GM21723 (cell line): ENCODE measurements at regions not wholly inside any gene's neighbourhood (a gene's known extent, or its start where the extent isn't known, plus 50 kb on each side); places are given as distances from the start of the nearest gene placed in this dataset.

Experiments used
- ATAC-seq: cut with Tn5 transposase; IDR thresholded peaks from one replicate; pipeline ENCODE4 v1.9.1; 2021; ENCODE audit warnings: mild to moderate bottlenecking, moderate library complexity; ENCODE audit not compliant: unreplicated experiment

DNA sequence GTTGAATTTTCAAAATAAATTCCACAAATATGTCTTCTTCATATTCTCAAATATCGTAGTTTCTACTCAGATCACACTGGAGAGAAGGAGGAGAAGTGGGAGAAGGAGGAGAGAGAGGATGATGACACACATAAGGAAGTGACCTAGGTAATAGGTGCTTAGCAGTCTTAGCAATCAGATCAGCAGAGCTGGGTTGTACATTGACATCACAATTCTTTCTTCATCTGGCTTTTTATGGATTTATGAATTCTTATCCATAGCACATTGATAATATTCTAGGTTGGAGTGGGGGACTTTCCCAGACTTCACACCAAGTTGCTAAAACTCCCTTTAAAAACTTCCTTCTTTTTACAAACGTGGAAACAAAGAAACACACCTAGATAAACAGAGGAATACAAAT lies 86.9 kb downstream of the FGF9 start:
- ATAC-seq, result no peak

GRCh38 chr13:21758441-21758840 lies 87.6 kb downstream of the FGF9 start:
- no peak for ATAC-seq

DNA sequence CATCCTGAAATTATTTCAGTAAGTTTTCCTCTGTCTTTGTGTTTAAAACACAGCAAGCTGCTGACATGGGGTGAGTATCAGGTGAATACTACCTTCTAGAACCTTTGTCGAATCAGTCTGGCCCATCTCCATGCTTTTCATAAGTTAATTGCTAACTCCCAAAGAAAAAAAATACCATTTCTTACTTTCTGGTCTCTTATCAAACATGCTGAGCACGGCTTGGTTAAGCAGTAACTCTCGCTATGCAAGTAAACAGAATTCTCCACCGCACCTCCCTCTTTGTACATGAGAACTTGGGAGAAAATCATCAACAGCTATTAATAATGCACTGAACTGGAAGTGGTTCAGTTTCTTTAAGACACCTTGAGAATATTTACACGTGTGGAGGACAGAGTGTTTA lies 88.6 kb downstream of the FGF9 start:
- ATAC-seq, result no peak

- no peak for ATAC-seq
Measured at GRCh38 chr13:21759911-21760310, 89.0 kb downstream of the FGF9 start.

GRCh38 chr13:21761770-21762169 lies 90.9 kb downstream of the FGF9 start:
- ATAC-seq, result no peak

- ATAC-seq, result no peak
Measured at GRCh38 chr13:21762512-21762911, 91.6 kb downstream of the FGF9 start.

GRCh38 chr13:21767032-21767431 lies 96.2 kb downstream of the FGF9 start:
- ATAC-seq, result no peak

- no peak for ATAC-seq
Measured at GRCh38 chr13:21771075-21771474, 100.2 kb downstream of the FGF9 start.

DNA sequence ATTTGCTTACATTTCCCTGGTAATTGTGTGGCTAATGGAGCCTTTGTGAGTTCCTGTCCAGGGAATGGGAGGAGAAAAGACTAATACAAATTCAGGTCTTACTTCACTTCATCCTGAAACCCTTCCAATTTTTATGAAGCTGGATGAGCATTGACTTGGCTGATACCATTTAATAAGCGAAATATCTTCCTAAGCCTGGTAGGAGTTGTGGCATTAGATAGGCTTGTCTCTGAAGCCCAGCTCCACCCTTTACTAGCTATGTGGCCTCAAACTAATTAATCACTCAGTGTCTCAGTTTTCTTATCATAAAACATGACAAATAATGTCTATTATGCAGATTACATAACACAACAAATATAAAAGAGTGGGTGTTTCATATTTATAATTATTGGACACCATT lies 106.3 kb downstream of the FGF9 start:
- no peak for ATAC-seq

DNA sequence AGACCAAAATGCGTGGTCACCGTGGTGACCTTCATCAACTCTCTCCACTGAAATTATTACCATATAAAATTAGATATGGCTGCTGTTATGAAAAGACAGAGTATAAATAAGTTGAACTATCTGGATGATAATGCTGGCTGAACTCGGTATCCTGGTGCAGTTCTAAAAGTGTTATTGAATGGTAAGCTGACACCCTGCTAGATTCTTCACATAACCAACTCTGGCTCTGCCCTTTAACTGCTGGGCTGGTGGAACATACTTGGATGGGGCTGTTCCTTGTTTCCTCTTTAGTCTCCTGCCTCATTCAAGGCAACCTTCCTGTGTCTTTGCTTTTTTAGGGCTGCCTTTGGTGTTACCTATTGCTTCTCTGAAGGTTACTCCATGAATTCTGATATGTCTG lies 106.9 kb downstream of the FGF9 start:
- ATAC-seq, result no peak

DNA sequence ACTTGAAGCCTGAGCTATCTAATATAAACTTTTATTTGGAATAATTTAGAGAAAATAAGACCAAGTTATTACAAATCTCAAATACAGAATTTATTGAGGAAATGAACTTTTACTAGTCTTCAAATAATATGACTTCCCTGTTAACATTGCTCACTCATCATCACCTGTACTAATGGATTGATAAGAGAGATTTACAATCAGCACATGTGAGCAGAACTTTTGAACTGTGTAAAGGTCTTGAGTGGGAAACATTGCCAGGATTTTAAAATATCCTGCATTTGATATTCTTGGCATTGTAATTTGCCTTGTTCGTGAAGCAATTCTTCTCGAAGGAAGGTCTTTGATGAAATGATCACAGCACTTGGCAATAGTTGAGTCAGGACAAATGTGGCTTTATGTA lies 111.9 kb downstream of the FGF9 start:
- no peak for ATAC-seq

DNA sequence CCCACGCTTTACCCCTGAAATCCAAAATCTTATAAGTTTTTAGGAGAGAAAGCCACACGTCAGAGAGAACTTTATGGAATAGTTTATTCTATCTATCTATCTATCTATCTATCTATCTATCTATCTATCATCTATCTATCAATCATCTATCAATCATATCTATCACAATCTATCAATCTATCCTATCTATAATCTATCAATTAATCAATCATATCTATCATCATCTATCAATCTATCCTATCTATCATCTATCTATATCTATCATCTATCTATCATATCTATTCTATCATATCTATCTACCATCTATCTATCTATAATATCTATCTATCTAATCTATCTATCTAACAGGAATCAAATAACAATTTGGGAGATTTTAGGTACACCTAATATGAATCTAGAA lies 115.1 kb downstream of the FGF9 start:
- ATAC-seq, result no peak

GRCh38 chr13:21796066-21796465 lies 125.2 kb downstream of the FGF9 start:
- ATAC-seq, result no peak

DNA sequence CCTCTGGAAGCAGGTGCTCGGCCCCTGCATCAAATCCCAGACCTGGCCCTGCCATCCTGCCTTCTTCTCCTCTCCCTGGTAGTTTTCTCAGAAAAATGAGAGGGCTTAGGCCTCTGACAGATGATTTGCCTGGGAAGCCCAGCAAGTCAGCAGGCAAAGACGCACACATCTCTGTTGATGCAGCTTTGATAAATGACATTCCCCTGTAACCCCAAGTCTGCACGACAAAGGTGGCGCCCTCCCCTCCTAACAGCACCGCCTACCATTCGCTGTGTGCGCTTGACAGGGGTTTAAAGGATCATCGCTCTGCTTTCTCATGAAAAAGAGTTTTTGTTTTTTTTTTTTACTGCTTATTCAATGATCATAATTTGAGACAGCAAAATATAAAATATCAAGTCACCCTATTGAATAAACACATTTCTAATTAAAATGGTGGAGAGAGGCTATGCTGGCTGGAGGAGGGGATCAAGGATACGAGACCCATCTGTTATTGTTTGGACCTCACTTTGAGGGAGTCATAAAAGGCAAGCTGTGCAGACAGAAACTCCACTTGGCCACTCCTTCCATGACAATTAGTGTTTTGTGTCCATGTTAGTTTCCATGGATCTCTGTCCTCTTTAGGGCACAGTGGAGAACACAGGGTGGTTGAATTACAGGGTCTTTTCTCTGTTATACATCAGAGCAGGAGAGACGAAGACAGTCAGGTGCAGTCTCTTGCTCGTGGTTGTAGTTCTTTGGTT lies 126.1 kb downstream of the FGF9 start:
- ATAC-seq, result no peak

- no peak for ATAC-seq
Measured at GRCh38 chr13:21797736-21798135, 126.9 kb downstream of the FGF9 start.

DNA sequence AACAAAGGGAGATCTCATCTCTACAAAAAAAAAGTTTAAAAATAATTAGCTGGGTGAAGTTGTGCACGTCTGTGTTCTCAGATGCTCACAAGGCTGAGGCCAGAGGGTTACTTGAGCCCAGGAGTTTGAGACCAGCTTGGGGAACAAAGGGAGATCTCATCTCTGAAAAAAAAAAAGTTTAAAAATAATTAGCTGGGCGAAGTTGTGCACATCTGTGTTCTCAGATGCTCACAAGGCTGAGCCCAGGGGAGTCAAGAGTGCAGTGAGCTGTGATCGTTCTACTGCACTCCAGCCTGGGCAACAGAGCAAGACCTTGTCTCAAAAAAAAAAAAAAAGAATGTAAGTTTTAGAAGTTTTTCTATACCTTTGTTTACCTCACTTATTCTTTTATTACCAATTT lies 127.3 kb downstream of the FGF9 start:
- ATAC-seq, result no peak

GRCh38 chr13:21799671-21800070 lies 128.8 kb downstream of the FGF9 start:
- ATAC-seq, result no peak

GRCh38 chr13:21800837-21801616 lies 130.2 kb downstream of the FGF9 start:
- ATAC-seq, result no peak

- ATAC-seq, result no peak
Measured at GRCh38 chr13:21805733-21806132, 134.9 kb downstream of the FGF9 start.

DNA sequence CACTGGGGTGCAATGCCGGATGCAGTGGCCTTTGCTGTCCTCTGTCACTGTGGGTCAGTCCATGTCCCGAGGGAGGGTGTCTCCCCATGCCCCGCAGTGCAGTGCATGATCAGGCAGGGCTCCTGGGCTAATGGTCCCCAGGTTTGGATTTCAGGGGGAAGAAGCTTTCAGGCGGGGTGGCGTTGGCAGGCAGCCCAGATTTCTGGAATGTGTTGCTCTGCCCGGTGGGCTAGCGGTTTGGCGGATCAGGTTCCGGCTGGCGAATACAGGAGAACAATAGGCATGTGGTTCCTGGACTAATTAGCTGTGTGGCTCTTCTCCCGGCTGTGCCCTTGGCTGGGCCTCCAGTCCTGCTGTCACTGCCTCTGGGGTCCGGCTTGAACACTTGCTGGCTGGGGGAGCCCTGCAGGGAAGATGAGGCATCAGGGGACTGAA lies 141.3 kb downstream of the FGF9 start:
- ATAC-seq, result no peak

DNA sequence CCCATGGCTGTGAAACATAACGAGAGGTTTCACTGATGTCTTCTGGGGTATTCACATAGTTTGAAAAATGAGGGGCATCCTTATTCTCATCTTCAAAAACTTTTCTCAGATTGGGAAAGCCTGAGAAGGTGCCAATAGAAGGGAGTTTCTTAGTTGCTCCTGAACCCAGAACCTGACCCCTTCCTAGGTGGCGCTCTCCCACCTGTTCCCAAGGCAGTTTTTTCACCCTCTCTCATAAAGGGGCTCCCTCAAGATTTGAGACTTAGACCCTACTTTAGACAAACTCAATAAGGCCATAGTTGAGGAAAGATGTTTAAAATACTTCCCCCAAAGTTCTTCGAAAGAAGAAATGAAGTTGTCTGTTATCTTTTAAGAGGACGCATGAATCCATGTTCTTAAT lies 142.2 kb downstream of the FGF9 start:
- no peak for ATAC-seq

DNA sequence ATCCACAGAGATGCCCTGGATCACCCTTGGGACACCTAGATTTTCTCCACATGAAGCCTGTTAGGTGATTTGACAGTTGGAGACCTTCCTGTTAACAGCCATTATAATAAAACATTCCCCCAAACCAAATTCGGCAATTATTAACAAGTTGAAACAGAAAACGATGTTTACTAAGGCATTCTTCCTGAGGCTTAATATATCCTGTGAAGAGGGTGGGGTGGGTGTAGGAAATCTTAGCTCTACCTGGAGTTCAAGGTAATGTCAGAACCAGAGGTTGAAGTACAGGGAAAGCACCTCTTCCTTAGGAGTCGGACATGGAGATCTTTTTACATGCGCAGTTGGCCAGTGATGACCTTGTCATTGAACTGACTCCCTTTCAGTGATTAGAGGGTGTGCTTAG lies 143.0 kb downstream of the FGF9 start:
- ATAC-seq, result no peak
